HL-60 (cell line): ENCODE measurements at regions not wholly inside any gene's neighbourhood (a gene's known extent, or its start where the extent isn't known, plus 50 kb on each side); places are given as distances from the start of the nearest gene placed in this dataset.

ENCODE experiments used
- DNase-seq, 2 experiments: peaks; one replicate each; pipeline ENCODE4 v3.0.0-alpha.2; 2010 to 2020; ENCODE audit warnings: low read depth in 1 of 2, low spot score in 1 of 2
- H3K27ac ChIP-seq: fragments of 250-450 bp; sonication (Bioruptor Pico); replicated peaks from 2 replicates; pipeline ENCODE4 v1.5.1; 2020; ENCODE audit warnings: mild to moderate bottlenecking, moderate library complexity
- H3K27me3 ChIP-seq: fragments of 250-450 bp; sonication (Bioruptor Pico); 2 replicates; pipeline ENCODE4 v1.5.1; 2021; ENCODE audit warnings: mild to moderate bottlenecking, moderate library complexity; ENCODE audit not compliant: insufficient read depth, poor library complexity, severe bottlenecking
- H3K4me3 ChIP-seq: replicated peaks from 2 replicates; pipeline ENCODE4 v1.5.1; 2011; ENCODE audit warnings: mild to moderate bottlenecking, control low read depth, low read length; ENCODE audit not compliant: insufficient read depth
- CTCF ChIP-seq: IDR thresholded peaks from one replicate; pipeline ENCODE4 v1.5.1; 2011; ENCODE audit warnings: low read length, control low read depth, inconsistent platforms; ENCODE audit not compliant: insufficient read depth
- GABPA ChIP-seq: IDR thresholded peaks from 2 replicates; pipeline ENCODE4 v1.6.1; 2012; ENCODE audit warnings: low read depth
- POLR2AphosphoS5 ChIP-seq: IDR thresholded peaks from 2 replicates; pipeline ENCODE4 v1.6.1; 2012; ENCODE audit warnings: low read depth
- SPI1 ChIP-seq: IDR thresholded peaks from 2 replicates; pipeline ENCODE4 v1.6.1; 2012; ENCODE audit warnings: low read depth, mild to moderate bottlenecking, borderline replicate concordance
- TF ChIP-seq, protein P1 (sequence below): IDR thresholded peaks from 2 replicates; pipeline ENCODE4 v1.6.1; 2012; ENCODE audit warnings: low read depth; ENCODE audit not compliant: insufficient replicate concordance

DNA sequence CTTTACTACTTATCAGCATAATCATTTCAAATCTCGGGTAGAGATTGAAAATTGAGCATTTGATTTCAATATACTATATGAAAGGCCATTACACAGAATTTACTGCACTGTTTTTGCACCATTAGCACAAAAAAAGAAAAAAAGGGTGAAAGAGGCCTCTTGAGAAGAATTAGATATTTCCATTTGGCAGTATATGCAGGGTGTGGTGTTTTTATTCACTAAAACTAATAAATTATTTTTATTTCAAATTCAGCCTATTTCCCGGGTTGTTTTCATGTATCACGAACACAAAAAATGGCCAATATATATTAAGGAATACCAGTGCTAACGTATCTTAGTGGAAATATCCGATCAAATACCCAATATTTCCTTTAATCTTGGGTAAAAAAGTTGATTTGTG lies 110.5 kb upstream of the TBL1XR1 start:
- H3K27ac ChIP-seq: no peak overlapping the region
- no peak for DNase-seq
- TF ChIP-seq SPI1 (no peak), CTCF (no peak), GABPA (no peak)
- TF ChIP-seq, protein P1, sequence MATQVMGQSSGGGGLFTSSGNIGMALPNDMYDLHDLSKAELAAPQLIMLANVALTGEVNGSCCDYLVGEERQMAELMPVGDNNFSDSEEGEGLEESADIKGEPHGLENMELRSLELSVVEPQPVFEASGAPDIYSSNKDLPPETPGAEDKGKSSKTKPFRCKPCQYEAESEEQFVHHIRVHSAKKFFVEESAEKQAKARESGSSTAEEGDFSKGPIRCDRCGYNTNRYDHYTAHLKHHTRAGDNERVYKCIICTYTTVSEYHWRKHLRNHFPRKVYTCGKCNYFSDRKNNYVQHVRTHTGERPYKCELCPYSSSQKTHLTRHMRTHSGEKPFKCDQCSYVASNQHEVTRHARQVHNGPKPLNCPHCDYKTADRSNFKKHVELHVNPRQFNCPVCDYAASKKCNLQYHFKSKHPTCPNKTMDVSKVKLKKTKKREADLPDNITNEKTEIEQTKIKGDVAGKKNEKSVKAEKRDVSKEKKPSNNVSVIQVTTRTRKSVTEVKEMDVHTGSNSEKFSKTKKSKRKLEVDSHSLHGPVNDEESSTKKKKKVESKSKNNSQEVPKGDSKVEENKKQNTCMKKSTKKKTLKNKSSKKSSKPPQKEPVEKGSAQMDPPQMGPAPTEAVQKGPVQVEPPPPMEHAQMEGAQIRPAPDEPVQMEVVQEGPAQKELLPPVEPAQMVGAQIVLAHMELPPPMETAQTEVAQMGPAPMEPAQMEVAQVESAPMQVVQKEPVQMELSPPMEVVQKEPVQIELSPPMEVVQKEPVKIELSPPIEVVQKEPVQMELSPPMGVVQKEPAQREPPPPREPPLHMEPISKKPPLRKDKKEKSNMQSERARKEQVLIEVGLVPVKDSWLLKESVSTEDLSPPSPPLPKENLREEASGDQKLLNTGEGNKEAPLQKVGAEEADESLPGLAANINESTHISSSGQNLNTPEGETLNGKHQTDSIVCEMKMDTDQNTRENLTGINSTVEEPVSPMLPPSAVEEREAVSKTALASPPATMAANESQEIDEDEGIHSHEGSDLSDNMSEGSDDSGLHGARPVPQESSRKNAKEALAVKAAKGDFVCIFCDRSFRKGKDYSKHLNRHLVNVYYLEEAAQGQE: no peak
- no peaks in the 10 kb centered on the region for H3K27me3 ChIP-seq
- H3K4me3 ChIP-seq: no peak overlapping the region

DNA sequence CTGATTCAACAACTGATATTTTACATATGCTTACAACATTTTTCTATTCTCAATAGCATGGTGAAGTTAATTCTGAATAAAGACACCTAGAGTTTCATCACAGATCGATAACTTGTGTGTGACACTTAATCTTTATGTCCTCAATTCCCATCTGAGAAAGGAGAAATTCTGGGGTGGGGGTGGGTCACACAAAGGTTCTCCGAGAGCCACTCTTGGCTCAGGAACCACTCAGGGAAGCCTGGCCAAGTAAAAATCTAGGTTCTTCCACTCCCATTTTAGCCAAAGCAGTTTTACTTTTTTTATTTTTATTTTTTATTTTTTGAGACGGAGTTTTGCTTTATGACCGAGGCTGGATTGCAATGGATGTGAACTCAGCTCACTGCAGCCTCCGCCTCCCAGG lies 111.0 kb upstream of the TBL1XR1 start:
- Histone ChIP-seq H3K27ac (no peak overlapping the region), H3K4me3 (no peak overlapping the region), H3K27me3 (no peaks in the 10 kb centered on the region)
- TF ChIP-seq SPI1: no peak
- no peak for TF ChIP-seq GABPA
- TF ChIP-seq, protein P1: no peak
- TF ChIP-seq CTCF: no peak
- no peak for TF ChIP-seq POLR2AphosphoS5
- DNase-seq: no peak

DNA sequence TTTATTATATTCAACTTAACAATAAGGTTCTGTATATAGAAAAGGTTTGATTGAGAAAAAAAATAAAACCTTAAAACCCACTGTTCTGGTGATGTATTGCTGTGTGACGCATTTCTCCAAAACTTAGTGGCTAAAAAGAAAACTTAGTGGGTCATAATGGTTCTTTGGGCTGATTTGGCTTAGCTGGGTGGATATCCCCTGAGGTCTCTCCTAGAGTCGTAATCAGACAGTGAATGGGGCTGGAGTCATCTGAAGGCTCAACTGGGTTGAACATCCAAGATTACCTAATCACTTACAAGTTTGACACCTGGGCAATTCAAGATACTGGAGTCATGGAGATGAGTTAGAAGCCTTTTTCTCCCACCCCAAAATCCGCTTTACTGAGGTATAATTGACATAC lies 111.6 kb upstream of the TBL1XR1 start:
- no peaks in the 10 kb centered on the region for H3K27me3 ChIP-seq
- H3K27ac ChIP-seq: no peak overlapping the region
- TF ChIP-seq SPI1 (no peak), POLR2AphosphoS5 (no peak), CTCF (no peak), GABPA (no peak)
- TF ChIP-seq, protein P1: no peak
- DNase-seq: no peak
- H3K4me3 ChIP-seq: no peak overlapping the region
